ENCODE measurements at regions not wholly inside any gene's neighbourhood (a gene's known extent, or its start where the extent isn't known, plus 50 kb on each side); places are given as distances from the start of the nearest gene placed in this dataset.
"Not testable (repeated sequence)": the region's sequence is repeated elsewhere in the genome, so short reads cannot be mapped to it uniquely, and the experiment has no call there.

DNA sequence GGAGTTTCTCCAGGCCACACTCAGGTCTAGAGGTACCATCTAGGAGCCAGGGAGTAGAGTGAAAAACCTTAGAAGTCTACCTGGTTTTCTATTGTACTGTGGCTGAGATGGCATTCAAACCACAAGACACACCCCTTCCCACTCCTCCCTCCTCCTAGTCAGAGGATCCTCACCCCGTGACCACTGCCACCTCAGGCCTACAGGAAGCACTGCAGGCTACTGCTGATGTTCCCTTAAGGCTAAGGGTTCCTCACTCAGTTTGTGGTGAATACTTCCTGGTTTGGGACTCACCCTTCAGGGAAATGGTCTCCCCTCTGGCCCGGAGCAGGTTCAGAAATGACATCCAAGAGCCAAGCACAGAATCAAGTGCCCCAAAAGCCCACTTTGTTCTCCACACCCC, 1293.9 kb downstream of the JRKL start:
- TF ChIP-seq, protein P1, sequence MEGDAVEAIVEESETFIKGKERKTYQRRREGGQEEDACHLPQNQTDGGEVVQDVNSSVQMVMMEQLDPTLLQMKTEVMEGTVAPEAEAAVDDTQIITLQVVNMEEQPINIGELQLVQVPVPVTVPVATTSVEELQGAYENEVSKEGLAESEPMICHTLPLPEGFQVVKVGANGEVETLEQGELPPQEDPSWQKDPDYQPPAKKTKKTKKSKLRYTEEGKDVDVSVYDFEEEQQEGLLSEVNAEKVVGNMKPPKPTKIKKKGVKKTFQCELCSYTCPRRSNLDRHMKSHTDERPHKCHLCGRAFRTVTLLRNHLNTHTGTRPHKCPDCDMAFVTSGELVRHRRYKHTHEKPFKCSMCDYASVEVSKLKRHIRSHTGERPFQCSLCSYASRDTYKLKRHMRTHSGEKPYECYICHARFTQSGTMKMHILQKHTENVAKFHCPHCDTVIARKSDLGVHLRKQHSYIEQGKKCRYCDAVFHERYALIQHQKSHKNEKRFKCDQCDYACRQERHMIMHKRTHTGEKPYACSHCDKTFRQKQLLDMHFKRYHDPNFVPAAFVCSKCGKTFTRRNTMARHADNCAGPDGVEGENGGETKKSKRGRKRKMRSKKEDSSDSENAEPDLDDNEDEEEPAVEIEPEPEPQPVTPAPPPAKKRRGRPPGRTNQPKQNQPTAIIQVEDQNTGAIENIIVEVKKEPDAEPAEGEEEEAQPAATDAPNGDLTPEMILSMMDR (conservative IDR thresholded peaks at IDR 0.05; ENCODE audit: low read depth, low read length) = peak; percentile 8
- DNase-seq (ENCODE audit: low read depth) = peak; percentile 27
- H3K4me3 ChIP-seq (ENCODE audit: low read depth, low read length) = no peak overlapping the region

DNA sequence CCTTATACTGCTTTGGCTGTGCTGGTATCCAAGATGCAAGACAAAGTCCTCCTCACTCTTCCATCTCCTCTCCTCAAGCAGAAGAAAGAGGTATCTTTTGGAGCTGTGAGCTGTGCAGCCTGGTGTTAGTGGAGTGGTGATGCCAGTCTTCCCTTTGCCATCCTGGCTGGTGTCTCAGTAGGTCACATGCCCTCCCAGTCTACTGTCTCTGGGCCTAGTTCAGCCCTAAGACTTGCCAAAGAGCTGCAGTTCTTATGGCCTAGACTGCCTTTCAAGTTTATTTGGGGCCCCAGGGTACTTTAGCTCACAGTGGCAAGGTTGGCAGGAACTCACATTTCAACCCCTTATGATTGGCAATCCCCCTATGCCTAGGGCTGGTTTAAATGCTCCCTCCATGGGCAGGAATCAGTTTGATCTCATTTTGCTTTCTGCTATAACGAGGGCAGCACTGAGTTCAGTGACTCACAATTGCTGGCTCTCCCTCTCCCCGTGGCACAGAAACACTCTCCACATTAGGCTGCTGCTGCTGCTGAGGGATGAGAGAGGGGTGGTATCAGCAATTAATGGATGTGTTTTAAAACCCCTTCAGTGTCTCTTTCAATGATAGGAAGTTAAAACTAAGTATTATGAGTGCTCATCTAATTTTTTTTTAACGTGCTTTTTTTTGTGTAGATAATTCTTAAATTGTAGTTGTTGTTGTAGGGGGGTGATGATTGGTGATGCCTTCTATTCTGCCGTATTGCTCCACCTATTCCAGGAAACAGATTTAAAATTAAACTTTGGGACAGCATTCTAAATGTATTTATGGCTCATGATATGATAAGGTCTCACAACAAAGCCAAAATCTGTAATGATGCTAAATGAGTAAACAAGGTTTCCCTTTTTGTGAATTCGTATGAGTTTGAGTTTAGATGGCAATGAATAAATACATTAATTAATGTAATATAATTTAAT, 1295.0 kb downstream of the JRKL start:
- H3K4me3 ChIP-seq (ENCODE audit: low read depth, low read length) = no peak overlapping the region
- DNase-seq (ENCODE audit: low read depth) = peak; percentile 23
- TF ChIP-seq, protein P1 (conservative IDR thresholded peaks at IDR 0.05; ENCODE audit: low read depth, low read length) = no peak

DNA sequence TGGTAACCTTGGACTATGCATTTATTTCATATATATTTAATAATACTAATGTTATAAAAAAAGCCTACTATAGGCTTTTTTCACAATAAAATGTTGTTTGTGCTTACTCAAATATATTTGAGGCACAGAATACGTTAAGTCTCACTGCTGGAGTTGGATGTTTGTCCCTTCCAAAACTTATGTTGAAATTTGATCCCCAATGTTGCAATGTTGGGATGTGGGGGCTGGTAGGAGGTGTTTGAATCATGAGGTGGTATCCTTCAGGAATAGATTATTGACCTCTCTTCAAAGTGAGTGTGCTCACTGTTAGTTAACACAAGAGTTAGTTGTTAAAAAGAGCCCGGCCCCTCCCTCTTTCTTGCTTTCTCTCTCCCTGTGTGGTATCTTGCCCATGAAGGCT, 1295.9 kb downstream of the JRKL start:
- TF ChIP-seq, protein P1 (conservative IDR thresholded peaks at IDR 0.05; ENCODE audit: low read depth, low read length) = no peak
- H3K4me3 ChIP-seq (ENCODE audit: low read depth, low read length) = no peak overlapping the region
- peak; percentile 24 for DNase-seq (ENCODE audit: low read depth)

DNA sequence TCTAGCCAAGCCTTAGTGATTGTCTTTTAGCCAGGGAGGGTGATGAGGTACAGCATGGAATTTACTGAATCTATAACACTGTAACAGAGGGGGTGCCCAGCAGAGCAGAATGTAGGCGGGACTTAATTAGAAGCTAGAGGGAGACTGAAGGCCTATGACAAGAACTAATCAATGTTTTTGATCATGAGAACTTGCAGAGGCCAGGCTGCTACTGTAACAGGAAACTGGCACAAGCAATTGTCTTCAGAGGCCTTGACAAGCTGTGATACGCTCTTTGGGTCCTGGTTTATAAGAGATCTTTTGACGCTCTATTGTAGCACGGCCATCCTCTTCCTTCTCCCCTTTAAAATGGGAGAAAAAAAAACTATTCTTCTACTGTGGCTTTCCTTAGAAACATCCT, 1297.3 kb downstream of the JRKL start:
- no peak overlapping the region for H3K4me3 ChIP-seq (ENCODE audit: low read depth, low read length)

DNA sequence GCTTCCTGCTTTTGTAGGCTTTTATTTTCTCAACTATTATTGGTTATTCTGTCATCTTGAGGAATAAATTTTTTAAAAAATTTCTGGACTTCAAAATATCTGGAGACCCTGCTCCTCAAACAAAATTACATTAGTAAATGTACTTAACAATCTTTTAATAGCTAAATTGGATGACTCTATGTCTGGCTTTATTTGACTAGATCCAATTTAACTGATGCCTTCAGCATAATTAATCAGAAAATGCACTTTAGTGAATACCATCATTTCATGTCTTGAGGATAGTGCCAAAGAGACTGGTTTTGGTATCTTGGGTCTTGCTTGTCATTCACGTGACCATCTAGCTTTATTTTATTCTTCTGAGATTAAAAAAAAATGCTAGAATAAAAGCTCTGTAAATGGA, 1301.2 kb downstream of the JRKL start:
- TF ChIP-seq, protein P1 (conservative IDR thresholded peaks at IDR 0.05; ENCODE audit: low read depth, low read length) = no peak
- no peak overlapping the region for H3K4me3 ChIP-seq (ENCODE audit: low read depth, low read length)
- no peak for DNase-seq (ENCODE audit: low read depth)

More for the DNA sequence above, 1297.3 kb downstream of the JRKL start:
- TF ChIP-seq, protein P1 (conservative IDR thresholded peaks at IDR 0.05; ENCODE audit: low read depth, low read length) = no peak
- DNase-seq (ENCODE audit: low read depth) = no peak

DNA sequence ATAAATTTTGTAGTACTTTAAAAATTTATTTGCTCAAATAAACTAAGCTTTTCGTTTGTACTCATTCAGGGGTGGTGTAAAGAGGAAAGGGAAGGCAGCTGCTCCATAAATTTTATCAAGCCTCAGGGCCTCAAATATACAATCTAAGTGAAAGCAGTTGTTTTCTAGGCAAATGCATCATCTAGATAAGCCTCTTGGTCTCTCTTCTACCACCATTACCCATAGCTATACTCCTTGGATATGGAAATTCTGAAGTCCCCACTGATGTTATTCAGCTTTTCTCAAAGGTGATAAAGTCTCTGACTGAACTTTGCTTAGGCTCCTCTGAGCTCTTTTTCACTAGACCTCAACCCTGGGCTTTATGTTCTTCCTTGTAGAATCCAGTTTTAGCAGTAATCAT, 1313.1 kb downstream of the JRKL start:
- DNase-seq (ENCODE audit: low read depth) = no peak
- H3K4me3 ChIP-seq (ENCODE audit: low read depth, low read length) = no peak overlapping the region
- TF ChIP-seq, protein P1 (conservative IDR thresholded peaks at IDR 0.05; ENCODE audit: low read depth, low read length) = no peak

DNA sequence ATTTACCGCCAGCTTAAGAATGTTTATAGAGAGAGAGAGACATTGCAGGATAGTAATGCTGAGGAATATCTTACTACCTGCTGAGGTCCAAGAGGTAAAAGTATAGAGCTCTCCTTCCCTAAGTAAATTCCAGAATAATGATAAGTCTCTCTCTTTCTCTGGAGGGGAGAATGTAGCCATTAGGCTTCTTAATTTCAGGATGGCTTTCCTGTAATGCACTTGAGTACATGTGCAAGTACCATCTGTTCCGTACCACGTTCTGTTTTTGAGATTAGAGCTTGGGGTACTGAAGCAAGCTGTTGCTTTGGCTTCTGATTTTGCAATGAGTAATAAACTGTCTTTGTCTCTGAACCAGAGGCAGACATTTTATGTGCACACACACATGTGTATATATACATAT, 1314.0 kb downstream of the JRKL start:
- no peak overlapping the region for H3K4me3 ChIP-seq (ENCODE audit: low read depth, low read length)
- no peak for DNase-seq (ENCODE audit: low read depth)
- TF ChIP-seq, protein P1 (conservative IDR thresholded peaks at IDR 0.05; ENCODE audit: low read depth, low read length) = no peak

DNA sequence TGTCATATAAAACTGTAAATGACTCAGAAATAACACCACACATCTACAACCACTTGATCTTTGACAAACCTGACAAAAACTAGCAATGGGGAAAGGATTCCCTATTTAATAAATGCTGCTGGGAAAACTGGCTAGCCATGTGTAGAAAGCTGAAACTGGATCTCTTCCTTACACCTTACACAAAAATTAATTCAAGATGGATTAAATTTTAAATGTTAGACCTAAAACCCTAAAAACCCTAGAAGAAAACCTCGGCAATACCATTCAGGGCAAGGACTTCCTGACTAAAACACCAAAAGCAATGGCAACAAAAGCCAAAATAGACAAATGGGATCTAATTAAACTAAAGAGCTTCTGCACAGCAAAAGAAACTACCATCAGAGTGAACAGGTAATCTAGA, 1315.3 kb upstream of the CNTN5 start:
- H3K4me3 ChIP-seq (ENCODE audit: low read depth, low read length); DNase-seq (ENCODE audit: low read depth): not testable (repeated sequence)
